Activated B cell treated with CpG ODN at 0.5 μM for 24 hours (primary cell): ENCODE measurements at regions not wholly inside any gene's neighbourhood (a gene's known extent, or its start where the extent isn't known, plus 50 kb on each side); places are given as distances from the start of the nearest gene placed in this dataset.

Source experiments
- ATAC-seq: fragments of 200-7000 bp; cut with Tn5 transposase; one replicate; pipeline ENCODE4 v1.10.0; 2021; ENCODE audit warnings: low read depth, mild to moderate bottlenecking, moderate library complexity
- CTCF ChIA-PET: fragments of 350-600 bp; sonication (Branson Sonifier 250); formaldehyde crosslinking; loops from one replicate; lab custom pipeline; 2021; ENCODE audit warnings: antibody characterized with exemption; lab: Charles Lee
- POLR2A ChIA-PET: fragments of 350-600 bp; sonication (Branson Sonifier 250); formaldehyde crosslinking; loops from one replicate; lab custom pipeline; 2021; ENCODE audit warnings: antibody characterized with exemption; lab: Charles Lee
- DNase-seq: peaks from one replicate; pipeline ENCODE4 v3.0.0; 2022
- H3K27ac Mint-ChIP-seq: one replicate; pipeline ENCODE4 v1.8.0; 2020; ENCODE audit warnings: mixed read lengths
- H3K27me3 Mint-ChIP-seq: one replicate; pipeline ENCODE4 v1.8.0; 2021; ENCODE audit warnings: mixed read lengths
- H3K36me3 Mint-ChIP-seq: one replicate; pipeline ENCODE4 v1.8.0; 2021; ENCODE audit warnings: low read depth, mixed read lengths
- H3K4me1 Mint-ChIP-seq: one replicate; pipeline ENCODE4 v1.8.0; 2021; ENCODE audit warnings: mixed read lengths
- H3K4me3 Mint-ChIP-seq: one replicate; pipeline ENCODE4 v1.8.0; 2020; ENCODE audit warnings: mild to moderate bottlenecking, mixed read lengths
- H3K9me3 Mint-ChIP-seq: one replicate; pipeline ENCODE4 v1.8.0; 2020; ENCODE audit warnings: mixed read lengths
- intact Hi-C: fragments of 100-400 bp; cut with micrococcal nuclease; formaldehyde crosslinking; loops from one replicate; pipeline ENCODE4 v1.15.1; 2024
- TF ChIP-seq, protein P1 (sequence below): fragments of 200-600 bp; IDR thresholded peaks from one replicate; pipeline ENCODE4 v1.8.0; 2022; ENCODE audit warnings: antibody characterized with exemption, mild to moderate bottlenecking

DNA sequence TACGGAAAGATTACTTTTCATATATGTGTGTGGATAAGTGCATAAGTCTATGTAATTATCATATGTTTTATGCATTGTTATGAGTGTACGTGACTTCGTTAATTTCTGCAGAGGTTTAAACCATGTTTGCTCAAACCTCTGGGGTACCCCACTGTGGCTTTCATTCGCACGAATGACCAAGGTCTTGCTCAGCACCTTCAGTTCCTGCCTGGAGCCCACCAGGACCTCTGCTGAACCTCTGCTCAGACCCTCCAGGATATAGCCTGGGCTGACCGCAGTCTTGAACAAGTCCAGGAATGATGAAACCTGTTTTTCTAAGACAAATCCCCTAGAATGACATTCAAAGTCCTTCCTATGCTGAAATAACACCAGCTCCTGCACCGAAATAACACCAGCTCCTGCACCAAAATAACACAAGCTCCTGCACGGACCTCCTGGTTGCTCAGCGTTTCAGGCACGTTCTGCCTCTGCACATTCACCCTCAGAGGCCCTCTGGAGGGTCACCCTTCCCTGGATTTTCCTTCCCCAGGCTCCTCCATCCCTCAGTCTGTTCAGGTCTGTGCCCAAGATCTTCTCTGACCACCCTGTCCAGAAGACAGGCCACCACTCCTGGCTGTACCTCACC is 99.7 kb upstream of the BOD1 start:
- Mint-ChIP-seq H3K4me3 (no peak overlapping the region), H3K27me3 (no peaks in the 10 kb centered on the region)

GRCh38 chr5:173717959-173718358 is 101.5 kb upstream of the BOD1 start:
- Mint-ChIP-seq H3K27ac (no peak overlapping the region), H3K4me1 (peaks cover 22% of the 10 kb centered on the region), H3K36me3 (no peaks in the 10 kb centered on the region), H3K9me3 (no peaks in the 10 kb centered on the region), H3K4me3 (no peak overlapping the region), H3K27me3 (no peaks in the 10 kb centered on the region)
- no peak for DNase-seq
- TF ChIP-seq, protein P1, sequence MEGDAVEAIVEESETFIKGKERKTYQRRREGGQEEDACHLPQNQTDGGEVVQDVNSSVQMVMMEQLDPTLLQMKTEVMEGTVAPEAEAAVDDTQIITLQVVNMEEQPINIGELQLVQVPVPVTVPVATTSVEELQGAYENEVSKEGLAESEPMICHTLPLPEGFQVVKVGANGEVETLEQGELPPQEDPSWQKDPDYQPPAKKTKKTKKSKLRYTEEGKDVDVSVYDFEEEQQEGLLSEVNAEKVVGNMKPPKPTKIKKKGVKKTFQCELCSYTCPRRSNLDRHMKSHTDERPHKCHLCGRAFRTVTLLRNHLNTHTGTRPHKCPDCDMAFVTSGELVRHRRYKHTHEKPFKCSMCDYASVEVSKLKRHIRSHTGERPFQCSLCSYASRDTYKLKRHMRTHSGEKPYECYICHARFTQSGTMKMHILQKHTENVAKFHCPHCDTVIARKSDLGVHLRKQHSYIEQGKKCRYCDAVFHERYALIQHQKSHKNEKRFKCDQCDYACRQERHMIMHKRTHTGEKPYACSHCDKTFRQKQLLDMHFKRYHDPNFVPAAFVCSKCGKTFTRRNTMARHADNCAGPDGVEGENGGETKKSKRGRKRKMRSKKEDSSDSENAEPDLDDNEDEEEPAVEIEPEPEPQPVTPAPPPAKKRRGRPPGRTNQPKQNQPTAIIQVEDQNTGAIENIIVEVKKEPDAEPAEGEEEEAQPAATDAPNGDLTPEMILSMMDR, result no peak
- intact Hi-C loops, result no loop called here
- no peak for ATAC-seq
- POLR2A ChIA-PET, result no interaction called here
- CTCF ChIA-PET, result no interaction called here

More for the DNA sequence above, 99.7 kb upstream of the BOD1 start:
- no peak for ATAC-seq
- intact Hi-C loops, result no loop called here
- CTCF ChIA-PET, result no interaction called here
- TF ChIP-seq, protein P1, result no peak
- H3K36me3 Mint-ChIP-seq, result no peaks in the 10 kb centered on the region
- H3K4me1 Mint-ChIP-seq, result peaks cover 33% of the 10 kb centered on the region
- DNase-seq, result no peak
- H3K9me3 Mint-ChIP-seq, result no peaks in the 10 kb centered on the region
- H3K27ac Mint-ChIP-seq, result no peak overlapping the region
- POLR2A ChIA-PET, result no interaction called here

DNA sequence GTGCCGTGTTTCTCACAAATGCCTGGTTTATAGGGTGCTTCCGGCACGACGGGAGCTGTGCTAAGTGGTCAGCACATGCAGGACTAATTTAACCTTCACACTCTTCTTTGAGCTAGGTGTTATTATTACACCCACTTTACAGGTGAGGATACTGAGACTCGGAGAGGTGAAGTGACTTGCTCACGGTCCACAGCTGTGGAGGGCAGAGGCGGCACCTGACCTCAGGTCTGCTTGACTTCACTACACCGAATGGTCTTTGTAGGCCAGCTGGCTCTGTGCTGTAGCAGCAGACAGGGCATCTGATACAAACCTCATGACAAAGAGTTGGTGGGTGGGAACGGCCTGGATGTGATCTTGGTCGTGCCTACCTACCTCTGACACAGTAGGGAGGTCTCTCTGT is 102.0 kb upstream of the BOD1 start:
- no peak overlapping the region for H3K4me3 Mint-ChIP-seq
- peaks cover 17% of the 10 kb centered on the region for H3K4me1 Mint-ChIP-seq
- CTCF ChIA-PET, result no interaction called here
- H3K36me3 Mint-ChIP-seq, result no peaks in the 10 kb centered on the region
- POLR2A ChIA-PET, result interaction anchor here (0.5 kb wide), 1 partner anchor 20 kb away, joined by 5 read pairs; no protein-coding TSS in a partner anchor
- H3K27ac Mint-ChIP-seq, result no peak overlapping the region
- no peaks in the 10 kb centered on the region for H3K9me3 Mint-ChIP-seq
- TF ChIP-seq, protein P1, result no peak
- intact Hi-C loops, result no loop called here
- no peaks in the 10 kb centered on the region for H3K27me3 Mint-ChIP-seq
- no peak for ATAC-seq
- DNase-seq, result no peak

GRCh38 chr5:173719731-173720082 is 103.3 kb upstream of the BOD1 start:
- ChIA-PET POLR2A (no interaction called here), CTCF (no interaction called here)
- DNase-seq (no peak), ATAC-seq (no peak)
- no peak overlapping the region for H3K27ac Mint-ChIP-seq
- H3K9me3 Mint-ChIP-seq, result no peaks in the 10 kb centered on the region
- no peak overlapping the region for H3K4me3 Mint-ChIP-seq
- TF ChIP-seq, protein P1, result no peak
- H3K4me1 Mint-ChIP-seq, result peaks cover 5% of the 10 kb centered on the region
- H3K27me3 Mint-ChIP-seq, result no peaks in the 10 kb centered on the region
- intact Hi-C loops, result no loop called here
- no peaks in the 10 kb centered on the region for H3K36me3 Mint-ChIP-seq

- ChIA-PET CTCF (no interaction called here), POLR2A (no interaction called here)
Measured at GRCh38 chr5:173720286-173720952, 104.0 kb upstream of the BOD1 start.

More at GRCh38 chr5:173720286-173720952, 104.0 kb upstream of the BOD1 start:
- Mint-ChIP-seq H3K36me3 (no peaks in the 10 kb centered on the region), H3K9me3 (peaks cover under 1% of the 10 kb centered on the region), H3K4me1 (no peaks in the 10 kb centered on the region), H3K27ac (no peak overlapping the region), H3K27me3 (no peaks in the 10 kb centered on the region), H3K4me3 (no peak overlapping the region)
- intact Hi-C loops, result no loop called here
- DNase-seq (no peak), ATAC-seq (no peak)
- TF ChIP-seq, protein P1, result no peak
